G401 (cell line): ENCODE measurements at regions not wholly inside any gene's neighbourhood (a gene's known extent, or its start where the extent isn't known, plus 50 kb on each side); places are given as distances from the start of the nearest gene placed in this dataset.

Experiments used
- DNase-seq: peaks from one replicate; pipeline ENCODE4 v3.0.0-alpha.2; 2015; ENCODE audit warnings: low spot score
- in situ Hi-C: cut with HindIII; loops from 2 replicates; pipeline ENCODE4 v1.10.0; 2016; ENCODE audit warnings: low sequenced_read_pairs, mixed read lengths

DNA sequence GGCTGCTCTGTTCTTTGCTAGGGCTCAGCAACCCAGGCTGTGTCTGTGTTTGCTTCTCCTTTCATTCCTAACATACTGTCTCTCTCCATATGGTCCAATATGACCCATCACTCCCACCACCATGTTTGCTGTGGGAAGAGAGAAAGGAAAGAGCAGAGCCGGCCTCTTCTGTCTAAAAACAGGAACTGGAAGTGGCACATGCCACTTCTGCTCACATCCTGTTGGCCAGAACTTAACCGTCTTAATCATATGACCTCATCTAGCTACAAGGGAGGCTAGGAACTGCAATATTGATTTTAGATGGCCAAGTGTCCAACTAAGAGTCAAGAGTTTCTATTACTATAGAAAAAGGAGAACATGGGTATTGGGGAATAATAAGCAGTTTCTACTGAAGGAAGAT lies 212.5 kb upstream of the CHD6 start:
- no peak for DNase-seq
- in situ Hi-C loops = no loop called here

DNA sequence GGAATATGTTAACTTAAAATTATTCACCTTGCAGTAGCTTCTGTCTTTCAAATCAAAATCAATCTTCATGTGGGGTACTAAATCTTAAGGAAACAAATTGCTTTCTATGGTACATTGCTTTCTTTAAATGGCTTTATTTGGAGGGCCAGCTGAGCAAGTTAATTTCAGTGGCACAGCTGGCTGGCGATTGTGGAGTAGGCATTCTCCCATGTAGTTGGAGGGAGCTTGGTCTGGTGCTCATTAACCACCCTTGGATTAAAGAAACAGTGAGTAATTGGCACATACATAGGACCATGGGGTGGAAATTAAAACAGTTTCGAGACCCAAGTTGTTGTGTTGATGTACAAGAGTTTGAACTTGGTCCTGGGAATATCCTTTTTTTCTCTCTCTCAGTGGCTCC lies 201.3 kb upstream of the CHD6 start:
- no peak for DNase-seq
- in situ Hi-C loops = no loop called here

DNA sequence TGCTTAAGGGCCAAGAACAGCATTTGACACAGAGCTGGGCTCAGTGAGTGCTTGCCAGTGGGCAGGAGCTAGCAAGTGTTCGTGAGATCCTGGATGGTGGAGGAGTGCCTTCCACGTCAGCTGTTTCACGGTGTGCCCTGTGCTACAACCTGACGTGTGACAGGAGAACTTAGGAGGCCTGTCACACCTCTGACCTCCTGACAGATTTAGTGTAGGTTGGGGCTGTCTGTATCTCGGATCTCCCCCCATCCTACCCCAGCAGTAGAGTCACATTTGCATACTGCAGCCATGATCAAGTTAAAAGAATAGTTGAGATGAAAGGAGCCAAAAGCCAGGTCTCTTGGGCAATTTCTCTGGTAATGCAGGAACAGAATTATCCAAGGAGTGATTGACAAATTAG lies 200.8 kb upstream of the CHD6 start:
- in situ Hi-C loops = no loop called here
- DNase-seq = no peak

DNA sequence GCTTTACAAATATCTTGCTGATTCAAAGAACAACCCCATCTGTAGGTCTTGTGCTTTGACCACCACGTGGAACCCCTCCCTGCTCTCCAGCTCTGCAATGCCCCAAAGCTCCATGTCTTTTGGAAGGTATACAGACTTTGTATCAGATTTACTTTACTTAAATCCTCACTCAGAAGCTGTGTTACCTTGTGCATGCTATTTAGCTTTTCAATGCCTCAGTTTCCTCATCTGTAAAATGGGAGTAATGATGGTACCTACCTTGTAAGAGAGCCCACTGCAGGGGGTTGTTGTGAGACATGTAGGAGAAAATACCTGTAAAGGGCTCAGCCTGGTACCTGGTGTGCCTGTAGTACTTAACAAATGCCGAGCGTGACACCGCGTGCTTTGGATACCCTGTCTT lies 200.2 kb upstream of the CHD6 start:
- in situ Hi-C loops = no loop called here
- DNase-seq = no peak

DNA sequence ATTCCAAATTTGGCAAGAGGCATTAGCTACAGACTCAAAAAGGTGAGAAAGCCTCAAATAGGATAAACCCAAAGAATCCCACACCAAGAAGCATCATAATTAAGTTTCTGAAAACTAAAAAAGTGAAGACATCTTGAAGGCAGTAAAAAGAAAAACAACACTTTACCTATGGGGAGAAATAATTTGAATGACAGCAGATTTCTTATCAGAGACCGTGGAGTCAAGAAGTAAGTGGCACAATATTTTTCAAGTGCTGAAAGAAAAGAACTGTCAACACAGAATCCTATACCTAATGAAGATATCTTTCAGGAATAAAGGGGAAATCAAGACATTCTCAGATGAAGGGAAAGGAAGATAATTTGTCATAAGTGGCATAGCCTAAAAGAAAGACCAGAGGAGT lies 193.3 kb upstream of the CHD6 start:
- in situ Hi-C loops = no loop called here
- no peak for DNase-seq

DNA sequence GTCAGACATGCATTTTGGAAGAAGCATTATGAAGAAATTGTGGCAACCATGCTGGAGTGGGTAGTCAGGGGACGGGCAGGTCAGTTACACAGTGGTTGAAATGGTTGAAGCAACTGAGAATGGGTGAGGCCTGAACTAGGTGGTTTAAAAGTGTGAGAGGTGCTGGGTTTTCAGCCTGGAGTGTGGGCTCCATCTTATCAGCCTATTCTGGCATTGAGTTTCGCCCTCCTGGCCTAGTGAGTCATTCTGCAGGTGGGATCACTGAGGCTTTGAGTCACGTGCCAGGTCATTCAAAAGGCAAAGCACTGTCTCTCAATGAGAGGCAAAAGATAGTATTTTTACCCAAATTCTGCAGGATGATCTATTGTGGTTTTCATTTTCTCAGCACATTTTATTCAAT lies 181.9 kb upstream of the CHD6 start:
- no peak for DNase-seq
- in situ Hi-C loops = no loop called here

DNA sequence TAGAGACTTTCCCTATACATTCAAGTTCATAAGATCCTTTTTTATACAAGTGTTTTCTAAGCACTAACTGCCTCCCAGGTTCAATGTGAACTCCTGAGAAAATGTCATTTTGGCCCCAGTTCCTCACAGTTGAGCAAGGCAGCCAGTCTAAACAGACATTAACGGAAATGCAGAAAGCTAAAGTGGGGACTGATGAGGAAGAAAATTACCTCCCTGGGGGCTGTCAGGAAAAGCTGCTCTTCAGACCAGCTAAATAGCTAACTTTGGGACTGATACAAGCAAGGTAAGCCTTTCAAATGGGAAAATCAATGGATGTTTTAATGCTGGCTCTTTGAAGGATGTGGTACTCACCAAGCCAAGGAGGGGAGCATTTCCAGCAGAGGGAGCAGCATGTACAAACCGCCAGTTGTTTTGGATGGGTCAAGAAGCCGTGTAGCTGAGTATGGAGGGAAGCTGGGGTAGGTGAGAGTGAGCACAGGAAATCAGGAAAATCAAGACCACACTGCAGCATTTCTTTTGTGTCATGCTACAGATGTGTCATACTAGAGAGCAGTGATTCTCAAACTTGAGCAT lies 180.8 kb upstream of the CHD6 start:
- DNase-seq = no peak
- in situ Hi-C loops = no loop called here

DNA sequence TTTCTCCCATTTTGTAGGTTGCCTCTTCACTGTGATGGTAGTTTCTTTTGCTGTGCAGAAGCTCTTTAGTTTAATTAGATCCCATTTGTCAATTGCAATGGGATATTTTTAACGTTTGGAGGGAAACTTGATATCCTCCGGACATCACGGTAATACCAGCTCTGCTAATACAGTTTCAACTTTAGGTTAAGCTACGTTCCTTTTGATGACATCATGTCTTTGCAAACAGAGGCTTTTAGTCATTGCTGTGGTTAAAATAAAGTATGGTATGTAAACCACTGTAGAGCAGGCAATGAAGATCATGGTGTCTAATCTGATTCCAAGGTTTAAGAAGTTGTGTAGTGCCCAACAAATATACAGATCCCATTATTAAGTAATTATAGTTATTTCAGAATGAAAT lies 168.0 kb upstream of the CHD6 start:
- in situ Hi-C loops = no loop called here

DNA sequence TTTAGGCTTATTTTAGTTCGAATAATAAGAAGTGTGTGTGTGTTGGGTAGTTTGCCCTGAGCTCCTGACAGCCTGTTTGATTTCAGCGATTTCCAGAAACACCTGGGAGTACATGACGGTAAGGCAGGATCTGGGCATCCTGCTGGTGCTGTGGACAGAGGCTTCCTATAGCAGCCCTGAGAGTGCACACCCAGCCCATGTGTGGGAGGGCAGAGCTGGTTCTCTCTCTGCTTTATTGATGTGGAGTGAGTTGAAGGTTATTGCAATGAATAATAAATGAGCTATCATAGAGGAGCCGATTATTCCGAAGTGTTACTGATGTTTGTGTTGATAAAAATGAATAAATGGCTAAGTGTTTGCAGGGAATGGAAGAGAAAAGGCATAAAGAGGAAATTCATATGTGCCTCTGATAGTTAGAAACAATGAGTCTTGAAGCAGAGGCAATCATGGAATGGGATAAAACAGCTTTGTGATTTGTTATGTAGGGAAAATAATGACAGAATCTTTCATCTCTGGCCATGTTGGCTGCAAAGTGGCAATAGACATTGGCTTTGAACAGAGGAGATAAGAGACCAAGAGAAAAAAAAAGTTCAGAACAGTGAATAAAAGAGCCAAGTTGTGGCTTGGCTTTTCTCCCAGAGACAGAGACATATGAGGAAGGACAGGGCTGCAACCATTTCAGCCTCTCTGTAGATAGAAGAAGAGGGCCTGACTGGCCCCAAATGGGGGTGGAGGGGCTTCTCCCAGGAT lies 166.2 kb upstream of the CHD6 start:
- DNase-seq = no peak
- in situ Hi-C loops = no loop called here

More for the DNA sequence above, 168.0 kb upstream of the CHD6 start:
- DNase-seq = no peak

DNA sequence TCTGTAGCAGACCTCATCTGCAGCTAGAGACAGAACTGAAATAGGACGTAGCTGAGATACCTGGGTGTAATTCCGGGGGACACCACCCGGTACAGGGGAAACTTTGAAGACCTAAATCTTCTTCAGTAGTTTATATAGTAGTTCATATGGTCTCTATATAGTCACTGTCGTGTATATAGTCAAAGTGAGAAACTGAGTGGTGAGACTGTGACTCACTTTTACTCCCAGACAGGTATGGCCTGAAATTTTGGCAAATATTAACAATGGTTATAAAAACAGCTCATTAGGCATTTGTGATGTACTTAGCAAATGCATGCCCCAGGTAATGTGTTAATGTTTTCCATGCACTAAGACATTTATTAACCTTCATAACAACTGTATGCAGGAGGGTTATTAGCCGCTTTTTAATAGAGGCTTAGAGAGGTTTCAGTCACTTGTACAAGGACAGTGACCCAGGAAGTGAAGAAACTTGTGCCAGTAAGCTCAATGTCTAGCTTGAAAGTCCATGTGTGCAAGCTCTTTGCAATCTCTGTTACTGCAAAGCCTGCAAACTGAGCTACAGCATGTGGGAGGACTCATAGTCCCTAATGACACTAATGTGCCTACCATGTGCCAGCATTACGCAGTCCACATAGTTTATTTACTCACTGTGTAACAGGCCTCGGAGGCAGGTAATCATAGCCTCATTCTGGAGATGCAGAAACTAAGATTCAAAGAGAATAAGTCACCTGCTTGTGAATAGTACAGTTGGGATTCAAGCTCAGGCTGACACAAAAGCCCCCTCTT lies 165.4 kb upstream of the CHD6 start:
- in situ Hi-C loops = no loop called here
- DNase-seq = no peak

DNA sequence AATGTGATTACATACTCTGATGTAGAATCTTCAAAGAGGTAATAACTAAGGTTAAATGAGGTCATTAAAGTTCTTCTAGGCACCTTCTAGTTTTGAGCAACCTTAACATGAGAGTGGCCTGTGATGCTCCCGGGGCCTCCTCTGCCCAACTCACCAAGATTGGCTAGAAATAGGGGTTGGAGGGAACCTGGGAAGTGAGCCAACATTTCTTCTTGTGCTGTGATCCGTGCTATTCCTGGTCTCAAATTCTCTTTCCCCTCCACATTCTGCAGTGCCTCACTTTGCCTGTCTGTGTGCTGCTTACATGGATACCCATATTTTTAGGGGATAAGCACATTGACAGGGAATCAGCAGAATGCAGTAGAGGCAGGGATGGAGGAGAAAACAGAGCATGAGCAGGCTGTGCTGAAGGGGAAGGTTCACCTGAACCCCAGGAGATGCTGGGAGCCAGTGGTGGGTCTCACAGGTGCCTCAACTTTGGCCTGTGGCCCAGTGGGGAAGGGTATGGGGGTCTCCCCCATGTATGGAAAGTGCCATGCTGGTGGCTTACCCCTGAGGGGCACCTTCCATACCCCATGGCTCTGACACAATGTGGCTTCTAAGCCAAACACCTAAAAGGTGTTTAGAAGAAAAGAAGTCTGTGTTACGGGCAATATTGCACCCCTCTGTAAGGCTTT lies 164.7 kb upstream of the CHD6 start:
- in situ Hi-C loops = no loop called here
- DNase-seq = no peak

DNA sequence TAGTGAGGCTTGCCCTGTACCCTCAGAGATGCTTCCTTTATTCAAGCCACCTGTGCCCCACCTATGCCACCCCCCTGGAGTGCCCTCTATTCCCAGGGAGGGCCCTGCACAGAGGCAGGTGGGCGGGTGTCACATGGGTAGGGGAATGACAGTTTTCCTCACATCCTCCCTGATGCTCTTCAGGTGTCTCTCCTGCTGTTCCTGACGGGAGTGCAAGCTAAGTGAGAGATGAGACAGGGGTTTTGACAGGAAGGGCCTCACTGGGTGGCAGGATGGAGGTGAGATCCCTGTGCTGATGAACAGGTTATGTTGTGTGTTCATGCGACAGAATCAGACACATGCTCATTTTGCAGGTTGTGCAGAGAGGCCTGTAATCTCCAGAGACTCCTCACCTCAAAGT lies 164.1 kb upstream of the CHD6 start:
- in situ Hi-C loops = no loop called here

DNA sequence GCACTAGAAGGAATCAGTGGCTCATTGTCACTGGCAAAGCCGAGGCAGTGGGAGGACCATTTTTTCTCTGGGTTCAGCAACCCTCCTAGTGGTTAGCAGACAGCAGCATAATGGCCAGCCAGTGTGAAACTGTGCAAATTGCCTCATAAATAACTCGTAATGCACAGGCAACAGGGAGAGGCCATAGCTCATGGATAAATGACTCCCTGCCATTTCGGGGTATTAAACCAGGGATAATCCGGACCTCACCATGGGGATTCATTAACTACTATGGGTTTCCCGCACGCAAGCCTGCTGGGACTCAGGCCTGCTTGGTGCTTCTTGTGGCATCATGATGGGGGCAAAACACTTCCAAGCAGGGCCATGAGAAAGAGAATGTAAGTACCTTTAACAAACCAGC lies 158.2 kb upstream of the CHD6 start:
- no peak for DNase-seq
- in situ Hi-C loops = no loop called here

More for the DNA sequence above, 164.1 kb upstream of the CHD6 start:
- no peak for DNase-seq

DNA sequence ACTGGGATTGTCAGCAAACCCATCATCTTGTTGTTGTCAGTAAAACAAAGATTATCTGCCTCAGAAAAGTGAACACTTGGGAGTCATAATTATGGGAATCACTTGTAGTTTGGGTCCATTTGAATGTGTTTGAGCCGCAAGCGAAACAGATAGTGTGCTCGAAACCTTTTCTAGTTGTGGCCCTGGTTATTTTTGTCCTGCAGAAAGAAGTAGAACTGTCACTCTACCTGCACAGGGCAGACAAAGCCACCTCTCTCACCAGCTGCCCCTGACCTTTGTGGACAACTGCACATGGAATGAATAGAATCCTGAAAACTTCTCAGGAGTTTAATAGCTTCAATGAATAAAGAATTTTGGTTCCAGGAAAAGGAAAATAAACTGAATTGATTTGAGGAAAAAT lies 156.1 kb upstream of the CHD6 start:
- in situ Hi-C loops = no loop called here
- DNase-seq = no peak

DNA sequence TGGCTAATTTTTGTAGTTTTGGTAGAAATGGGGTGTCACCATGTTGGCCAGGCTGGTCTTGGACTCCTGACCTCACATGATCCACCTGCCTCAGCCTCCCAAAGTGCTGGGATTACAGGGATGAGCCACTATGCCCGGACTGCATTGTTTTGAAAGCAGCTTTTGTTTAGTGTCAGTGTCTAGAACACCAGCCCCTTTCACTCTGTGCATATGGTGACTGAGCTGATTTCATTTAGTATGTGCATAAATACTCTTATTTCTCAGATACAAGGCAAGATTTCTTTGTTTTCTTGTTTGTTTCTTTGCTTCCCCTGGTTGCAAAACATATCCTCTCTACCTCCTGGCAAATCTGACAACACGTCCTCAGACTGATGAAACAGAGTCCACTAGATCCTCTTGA lies 152.8 kb upstream of the CHD6 start:
- no peak for DNase-seq
- in situ Hi-C loops = no loop called here

DNA sequence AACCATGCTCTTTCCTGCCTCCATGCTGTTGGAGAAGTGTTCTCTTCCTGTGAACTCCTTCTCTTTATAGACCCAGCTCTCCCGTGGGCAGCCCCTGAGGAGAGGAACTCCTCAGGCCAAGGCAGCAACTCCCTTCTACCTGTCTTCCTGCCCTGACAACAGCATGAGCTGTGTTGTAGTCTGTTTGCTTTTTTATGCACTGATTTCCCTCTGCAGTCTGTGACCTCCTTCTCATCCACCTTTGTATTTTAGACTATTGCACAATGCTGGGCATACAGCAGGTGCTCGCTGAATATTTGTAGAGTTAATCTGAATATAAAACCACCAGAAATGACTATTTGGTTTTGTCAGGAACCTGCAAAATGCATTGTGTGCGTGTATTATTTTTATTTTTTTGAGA lies 152.2 kb upstream of the CHD6 start:
- in situ Hi-C loops = no loop called here
- DNase-seq = no peak

DNA sequence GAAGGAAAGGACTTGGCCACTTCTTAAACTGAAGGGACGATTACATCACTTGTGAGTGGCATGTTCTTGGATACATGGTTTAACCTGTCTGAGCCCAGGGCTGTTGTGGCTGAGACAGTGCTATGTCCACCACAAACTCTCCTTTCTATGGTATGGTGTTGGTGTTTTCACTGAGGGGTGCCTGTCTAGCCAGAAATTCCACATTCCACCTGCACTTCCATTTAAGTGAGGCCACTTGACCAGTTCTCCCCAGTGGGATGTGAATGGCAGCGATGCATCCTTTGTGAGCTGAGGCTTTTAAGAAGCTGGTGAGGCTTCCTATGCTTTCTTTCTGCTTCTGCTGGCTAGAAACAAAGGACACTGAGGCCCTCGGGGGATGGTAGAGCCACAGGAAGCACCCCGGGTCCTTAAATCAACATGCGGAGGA lies 151.4 kb upstream of the CHD6 start:
- DNase-seq = no peak
- in situ Hi-C loops = no loop called here

DNA sequence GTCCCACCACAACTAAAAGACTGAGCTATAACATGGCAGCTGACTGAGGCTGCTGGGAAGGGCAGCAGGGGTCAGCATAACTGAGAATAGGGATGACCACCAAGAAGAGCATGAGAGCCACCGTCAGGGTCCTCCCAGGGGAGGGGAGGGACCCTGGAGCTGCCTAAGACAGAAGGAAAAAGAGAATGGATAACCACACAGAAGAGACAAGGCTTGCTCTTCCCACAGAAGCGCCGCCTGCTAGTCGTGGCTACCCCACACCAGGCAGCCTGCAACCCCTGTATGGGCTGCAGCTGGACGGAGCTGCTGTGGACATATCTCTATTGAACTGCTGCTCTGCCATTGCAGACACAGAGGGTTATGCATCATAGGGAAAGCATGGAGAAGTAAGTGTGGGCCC lies 132.0 kb upstream of the CHD6 start:
- DNase-seq = no peak
- in situ Hi-C loops = no loop called here

DNA sequence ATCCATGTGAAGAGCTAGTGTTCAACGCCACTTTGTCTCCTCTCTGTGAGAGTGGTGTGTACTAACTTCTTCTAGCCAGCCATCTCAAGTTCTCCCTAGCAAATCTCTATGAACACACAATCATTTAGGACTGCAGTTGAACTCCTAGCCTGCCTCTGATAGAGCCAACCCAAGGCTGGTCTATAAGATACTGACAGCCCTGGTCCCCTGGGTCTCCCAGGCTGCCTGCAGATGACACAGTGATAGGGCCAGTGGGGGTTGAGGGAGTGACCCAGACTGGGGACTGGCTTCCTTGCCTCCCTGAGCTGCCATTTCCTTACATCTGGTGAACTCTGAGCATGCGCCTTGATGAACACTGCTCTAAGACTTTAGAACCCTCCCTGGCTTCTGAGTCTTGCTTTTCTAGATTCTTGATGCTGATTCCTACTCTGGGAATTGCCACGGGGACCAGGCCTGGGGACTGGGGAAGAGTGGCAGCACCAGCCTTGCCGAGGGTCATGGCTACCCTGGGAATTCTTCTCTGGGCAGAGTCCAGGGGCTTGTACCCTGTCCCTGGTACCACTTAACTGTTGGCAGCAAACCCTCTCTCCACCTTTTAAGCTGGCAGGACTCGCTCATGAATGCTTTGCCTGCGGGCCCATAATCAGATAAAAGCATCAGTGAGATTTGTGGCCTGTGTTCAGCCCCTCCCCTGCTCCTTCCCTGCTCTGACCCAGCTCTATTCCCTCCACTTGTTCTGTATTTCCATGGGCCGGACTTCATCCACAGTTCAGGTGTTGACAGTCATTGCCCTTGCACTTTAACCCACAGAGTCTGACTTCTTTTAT lies 130.8 kb upstream of the CHD6 start:
- no peak for DNase-seq
- in situ Hi-C loops = no loop called here
